ENCODE measurements at regions not wholly inside any gene's neighbourhood (a gene's known extent, or its start where the extent isn't known, plus 50 kb on each side); places are given as distances from the start of the nearest gene placed in this dataset.
"Not testable (repeated sequence)": the region's sequence is repeated elsewhere in the genome, so short reads cannot be mapped to it uniquely, and the experiment has no call there.

GRCh38 chr6:130561159-130561558 is 195.3 kb downstream of the TMEM200A start:
- not testable (repeated sequence) for TF ChIP-seq CTCF (conservative IDR thresholded peaks at IDR 0.05 in 1 of 2, IDR thresholded peaks at IDR 0.05 in 1 of 2; ENCODE audit: extremely low read depth in 1 of 2, insufficient read depth in 1 of 2, low read depth in 1 of 2, low read length in 2 of 2); EZH2 (IDR thresholded peaks at IDR 0.05; ENCODE audit: borderline replicate concordance, low read length)

Measured in mammary epithelial cell (primary cell).